GM18505 (cell line): ENCODE measurements at regions not wholly inside any gene's neighbourhood (a gene's known extent, or its start where the extent isn't known, plus 50 kb on each side); places are given as distances from the start of the nearest gene placed in this dataset.
"Not testable (repeated sequence)": the region's sequence is repeated elsewhere in the genome, so short reads cannot be mapped to it uniquely, and the experiment has no call there.

Source experiments
- ATAC-seq: cut with Tn5 transposase; IDR thresholded peaks from one replicate; pipeline ENCODE4 v1.9.1; 2021; ENCODE audit not compliant: unreplicated experiment
- POLR2A ChIP-seq: IDR thresholded peaks from 4 replicates; pipeline ENCODE4 v1.6.1; 2011; ENCODE audit warnings: borderline replicate concordance; ENCODE audit not compliant: insufficient read depth, insufficient read length; ENCODE audit errors: extremely low read depth

DNA sequence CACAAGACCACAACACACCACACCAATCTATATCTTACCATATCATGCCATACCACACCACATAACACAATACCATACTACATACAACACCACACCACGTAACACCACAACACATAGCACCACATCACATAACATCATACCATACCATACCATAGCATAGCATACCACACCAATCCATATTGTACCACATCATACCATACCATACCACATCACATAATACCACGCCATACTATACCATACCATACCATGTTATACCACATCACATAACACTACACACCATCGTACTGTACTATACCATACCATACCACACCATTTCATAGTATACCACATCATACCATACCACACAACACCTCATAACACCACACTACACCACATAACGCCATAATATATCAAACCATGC lies 335.2 kb upstream of the VWC2 start:
- no peak for TF ChIP-seq POLR2A
- no peak for ATAC-seq

DNA sequence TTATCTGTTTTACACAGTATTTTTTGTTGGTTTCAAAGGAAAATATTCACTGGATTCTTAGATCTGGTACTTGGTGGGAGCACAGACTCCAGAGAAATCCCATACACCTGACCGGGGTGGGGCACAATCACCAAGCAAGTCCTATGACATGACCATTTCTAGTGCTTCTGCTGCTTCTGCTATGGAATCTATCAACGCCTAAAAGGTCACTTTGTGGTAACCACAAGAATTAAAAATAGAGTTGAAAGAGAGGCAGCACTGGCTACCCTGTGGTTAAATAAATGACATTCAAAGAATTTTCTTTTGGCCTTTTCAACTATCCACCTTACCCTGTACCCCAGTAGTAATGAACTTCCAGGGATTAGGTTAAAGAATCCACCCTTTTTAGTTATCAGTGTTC lies 329.9 kb upstream of the VWC2 start:
- ATAC-seq: no peak
- no peak for TF ChIP-seq POLR2A

DNA sequence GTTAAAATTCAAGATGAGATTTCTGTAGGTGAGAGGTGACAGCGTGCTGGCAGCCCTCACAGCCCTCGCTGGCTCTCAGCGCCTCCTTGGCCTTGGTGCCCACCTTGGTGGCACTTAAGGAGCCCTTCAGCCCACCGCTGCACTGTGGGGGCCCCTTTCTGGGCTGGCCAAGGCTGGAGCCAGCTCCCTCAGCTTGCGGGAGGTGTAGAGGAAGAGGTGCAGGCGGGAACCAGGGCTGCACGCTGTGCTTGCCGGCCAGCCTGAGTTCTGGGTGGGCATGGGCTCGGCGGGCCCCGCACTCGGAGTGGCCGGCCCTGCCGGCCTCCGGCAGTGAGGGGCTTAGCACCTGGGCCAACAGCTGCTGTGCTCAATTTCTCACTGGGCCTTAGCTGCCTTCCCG lies 320.0 kb upstream of the VWC2 start:
- ATAC-seq: no peak
- no peak for TF ChIP-seq POLR2A

DNA sequence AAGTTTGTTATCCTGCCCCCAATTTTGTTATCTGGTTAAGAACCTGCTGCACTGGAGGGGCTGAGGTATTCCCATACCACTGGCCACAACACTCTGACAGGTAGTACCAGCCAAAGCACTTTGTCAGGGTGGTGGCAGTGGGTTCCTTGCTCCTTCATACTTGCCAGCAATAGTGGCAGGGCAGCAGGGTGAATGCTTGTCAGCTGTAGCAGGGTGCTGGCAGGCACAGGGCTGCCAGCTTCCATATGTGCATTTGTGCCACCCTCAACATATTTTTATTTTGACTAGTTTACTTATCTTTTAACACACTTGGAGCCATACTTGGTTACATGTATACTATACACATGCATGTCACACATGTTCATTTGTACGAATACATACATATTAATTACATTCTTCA lies 294.0 kb upstream of the VWC2 start:
- ATAC-seq: no peak
- TF ChIP-seq POLR2A: no peak

DNA sequence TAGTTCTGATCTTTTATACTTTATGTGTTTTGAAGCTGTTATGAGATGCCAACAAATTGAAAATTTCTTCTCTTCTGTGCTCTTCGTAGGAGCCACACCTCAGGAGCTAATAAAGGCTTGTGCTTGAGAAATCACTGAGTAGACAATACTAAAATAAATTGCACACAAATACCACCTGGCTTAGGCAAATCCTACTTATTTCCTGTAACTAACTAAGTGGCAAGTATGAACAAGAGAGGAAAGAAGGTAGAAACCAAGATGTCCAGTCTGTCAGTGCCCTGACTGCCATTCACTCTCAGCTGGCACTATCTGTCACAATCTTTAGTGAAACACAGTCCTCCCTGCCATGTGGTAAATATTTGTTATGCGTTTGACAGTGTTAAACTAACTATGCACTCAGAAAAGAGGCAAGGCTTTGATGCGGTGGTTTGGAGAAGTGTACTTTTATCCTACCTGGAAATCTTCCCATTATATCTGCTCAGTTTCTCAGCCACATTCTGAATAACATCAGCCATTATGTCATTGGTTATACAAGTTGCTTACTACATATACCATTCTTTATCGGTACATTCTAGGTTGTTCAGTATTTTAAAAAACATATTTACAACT lies 293.4 kb upstream of the VWC2 start:
- no peak for ATAC-seq
- TF ChIP-seq POLR2A: no peak

DNA sequence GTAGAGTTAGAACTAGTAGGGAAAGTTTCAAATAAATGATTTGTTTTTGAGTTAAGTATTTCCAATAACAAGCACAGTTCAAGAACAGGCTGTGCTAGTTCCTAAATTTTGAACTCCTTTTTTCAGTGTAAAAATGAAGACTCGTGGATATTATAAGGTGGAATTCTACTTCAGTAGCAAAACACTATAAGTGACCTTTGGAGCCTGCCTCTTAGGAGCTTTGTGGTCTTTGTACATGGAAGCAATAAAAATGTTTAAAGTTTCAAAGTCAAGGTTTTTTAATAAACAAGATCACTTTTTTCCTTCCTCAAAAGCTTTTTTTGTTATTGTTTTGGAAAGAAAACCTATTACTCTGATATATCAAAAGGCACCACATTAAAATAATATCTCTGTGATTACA lies 292.4 kb upstream of the VWC2 start:
- ATAC-seq: no peak
- no peak for TF ChIP-seq POLR2A

DNA sequence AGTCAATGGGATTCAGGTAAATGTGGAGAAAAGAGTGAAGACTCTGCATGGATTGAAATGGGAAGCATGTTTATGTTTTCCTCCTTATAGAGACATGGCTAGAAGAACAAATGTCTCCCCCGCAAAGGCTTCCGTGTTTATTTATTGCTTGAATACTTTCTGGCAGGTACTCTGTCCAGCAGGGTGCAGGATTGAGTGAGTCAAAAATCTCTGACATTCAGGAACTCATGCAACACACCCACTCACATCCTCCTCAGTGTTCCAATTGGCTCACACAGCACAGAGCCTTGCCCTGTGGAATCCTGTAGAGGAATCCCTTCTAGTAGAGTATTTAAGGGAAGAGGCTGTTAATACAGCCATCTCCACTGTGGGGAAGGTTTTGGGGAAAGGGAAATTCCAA lies 290.3 kb upstream of the VWC2 start:
- no peak for TF ChIP-seq POLR2A
- no peak for ATAC-seq

DNA sequence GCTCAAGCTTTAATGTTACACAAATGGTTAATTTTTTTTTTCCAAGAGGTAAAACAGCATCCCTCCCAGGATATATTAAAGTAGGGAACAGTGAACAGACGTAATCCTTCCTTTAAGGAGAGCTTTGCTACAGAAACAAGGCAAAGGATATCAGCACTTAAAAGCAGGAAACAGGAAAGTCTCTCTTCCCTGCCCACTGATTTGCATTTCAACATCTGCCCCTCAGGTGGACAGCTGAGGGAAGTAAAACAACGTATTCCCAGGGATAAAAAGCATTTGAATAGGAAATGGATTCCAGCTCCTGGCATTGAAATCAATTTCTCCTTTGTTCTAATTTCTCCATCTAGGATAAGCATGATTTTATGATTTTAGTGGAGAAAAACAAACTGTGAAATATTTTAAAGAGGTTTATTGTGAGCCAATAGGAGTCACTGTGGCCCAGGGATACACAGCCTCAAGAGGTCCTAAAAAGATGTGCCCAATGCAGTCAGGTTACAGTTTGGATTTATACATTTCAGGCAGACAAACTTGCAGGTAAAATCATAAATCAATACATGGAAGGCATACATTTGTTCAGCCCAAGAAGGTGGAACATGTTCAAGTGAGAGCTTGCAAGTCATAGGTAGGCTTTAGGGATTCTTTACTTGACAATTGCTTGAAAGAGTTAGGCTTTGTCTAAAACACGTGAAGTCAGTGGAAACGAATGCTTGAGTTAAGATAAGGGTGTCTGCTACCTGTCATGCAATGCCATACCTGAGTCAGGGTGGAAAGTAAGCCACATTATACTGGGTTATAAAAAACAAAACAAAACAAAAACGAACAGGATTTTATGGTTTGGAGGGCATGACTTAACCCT lies 286.2 kb upstream of the VWC2 start:
- no peak for TF ChIP-seq POLR2A

DNA sequence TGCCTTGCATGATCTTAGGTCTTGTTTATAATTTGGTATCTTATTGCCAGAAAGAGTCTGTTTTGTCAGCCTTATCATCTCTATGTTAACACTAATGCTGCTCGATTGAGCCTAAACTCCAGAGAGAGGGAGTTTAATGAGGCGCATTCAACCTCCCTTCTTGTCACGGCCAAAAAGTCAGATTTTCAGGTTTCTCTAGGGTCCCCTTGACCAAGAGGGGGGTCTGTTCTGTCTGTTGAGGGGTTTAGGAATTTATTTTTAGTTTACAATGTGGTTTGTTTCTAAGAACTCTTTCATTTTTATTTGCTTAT lies 285.7 kb upstream of the VWC2 start:
- TF ChIP-seq POLR2A: no peak
- no peak for ATAC-seq

More for the DNA sequence above, 286.2 kb upstream of the VWC2 start:
- no peak for ATAC-seq

DNA sequence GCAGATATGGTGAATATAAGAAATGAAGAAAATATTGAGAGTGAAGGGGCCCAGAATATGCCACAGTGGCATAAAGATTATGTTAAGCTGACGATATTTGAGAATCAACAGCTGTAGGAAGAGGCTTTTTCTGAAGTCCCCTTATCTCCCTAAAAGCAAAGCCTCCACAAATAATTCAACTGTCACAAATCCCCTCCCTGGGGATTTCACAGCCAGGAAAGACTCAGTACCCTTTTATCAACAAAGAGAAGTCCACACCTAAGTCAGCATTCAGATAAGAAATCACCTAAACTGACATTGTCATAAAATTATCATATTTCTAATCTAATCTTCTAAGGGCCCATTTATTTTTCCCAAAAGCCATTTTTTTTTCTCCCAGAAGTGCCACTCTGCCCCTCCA lies 284.9 kb upstream of the VWC2 start:
- no peak for ATAC-seq
- TF ChIP-seq POLR2A: no peak

DNA sequence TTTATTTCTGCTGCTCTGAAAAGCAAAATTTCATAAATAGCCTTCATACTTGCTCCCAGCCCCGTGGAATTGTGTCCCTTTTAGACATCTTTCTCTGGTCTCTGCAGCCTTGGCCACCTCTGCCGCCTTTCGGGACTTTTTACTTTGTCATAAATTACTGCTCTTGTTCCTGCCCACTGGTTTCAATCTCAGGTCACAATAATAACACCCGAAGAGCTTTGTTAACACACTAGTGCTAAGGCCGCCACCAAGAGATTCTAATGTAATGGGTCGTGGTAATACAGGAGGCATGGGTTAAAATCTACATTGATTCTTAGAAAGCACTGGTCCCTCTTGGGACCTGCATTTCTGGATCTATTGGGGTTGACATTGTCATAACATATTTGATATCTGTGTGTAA lies 276.0 kb upstream of the VWC2 start:
- no peak for TF ChIP-seq POLR2A
- ATAC-seq: no peak

DNA sequence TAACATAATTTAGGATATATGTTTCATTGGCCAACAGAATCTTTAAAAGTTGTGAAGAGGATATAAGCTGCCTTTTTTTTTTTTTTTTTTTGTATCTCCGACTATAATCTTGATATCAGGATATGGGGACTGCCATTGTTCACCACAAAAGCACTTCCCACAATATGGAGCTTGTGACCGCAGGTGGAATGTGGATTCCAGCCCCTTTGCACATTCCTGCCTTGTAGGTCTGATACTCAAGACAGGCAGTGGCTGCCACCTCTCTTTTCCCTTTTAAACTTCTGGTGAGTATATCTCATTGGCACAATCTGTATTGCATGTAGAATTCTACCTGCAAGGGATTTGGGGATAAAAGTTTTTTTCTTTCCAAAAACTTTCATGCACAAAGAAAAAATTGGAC lies 272.7 kb upstream of the VWC2 start:
- TF ChIP-seq POLR2A: no peak
- ATAC-seq: no peak

DNA sequence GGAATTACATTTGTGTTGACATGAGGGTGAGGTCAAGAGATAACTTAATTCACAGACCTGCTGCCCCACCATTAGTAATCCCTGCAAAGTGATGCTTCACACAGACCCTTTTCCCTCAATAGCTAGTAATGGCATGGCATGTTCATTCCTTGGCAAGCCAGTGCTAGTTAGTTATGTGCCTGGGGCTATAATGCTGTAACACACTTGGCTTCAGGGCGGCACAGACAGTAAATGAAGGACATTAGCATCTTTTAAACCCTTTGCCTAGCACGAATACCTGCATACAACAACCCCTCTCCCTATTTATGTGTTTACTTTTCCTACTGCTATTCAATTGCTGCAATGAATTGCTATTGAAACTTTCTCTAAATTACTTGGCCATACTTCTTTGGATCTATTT lies 266.2 kb upstream of the VWC2 start:
- ATAC-seq: not testable (repeated sequence)

DNA sequence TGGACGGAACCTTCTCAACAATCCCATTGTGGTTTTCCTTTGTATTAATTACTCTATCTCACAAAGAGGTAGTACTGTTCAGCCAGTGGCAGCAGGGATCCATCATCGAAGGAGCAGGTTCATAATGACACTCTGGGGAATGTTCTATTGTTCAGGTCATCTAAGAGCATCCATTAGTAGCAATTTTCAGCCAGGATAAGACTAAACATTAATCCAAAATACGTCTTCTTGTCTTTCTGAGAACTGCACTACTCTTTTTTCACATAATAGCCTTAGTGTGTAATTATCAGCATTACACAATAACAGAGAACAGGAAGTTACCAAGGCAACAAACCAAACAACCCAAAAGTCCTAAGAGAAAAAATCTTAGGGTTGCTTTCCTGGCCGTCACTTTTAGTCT lies 259.5 kb upstream of the VWC2 start:
- no peak for ATAC-seq
- TF ChIP-seq POLR2A: no peak
